BJ (cell line): ENCODE measurements at regions not wholly inside any gene's neighbourhood (a gene's known extent, or its start where the extent isn't known, plus 50 kb on each side); places are given as distances from the start of the nearest gene placed in this dataset.
"Not testable (repeated sequence)": the region's sequence is repeated elsewhere in the genome, so short reads cannot be mapped to it uniquely, and the experiment has no call there.

Experiments used
- CTCF ChIA-PET: fragments of 350-600 bp; formaldehyde crosslinking; extraction: SDS; loops from one replicate; lab custom pipeline; 2021; ENCODE audit warnings: antibody characterized with exemption, inconsistent platforms; lab: Yijun Ruan, JAX
- POLR2A ChIA-PET: fragments of 300-600 bp; sonication (Branson Sonifier 250); formaldehyde crosslinking; extraction: SDS; loops from one replicate; lab custom pipeline; 2021; ENCODE audit warnings: antibody characterized with exemption; lab: Charles Lee
- DNase-seq: peaks from one replicate; pipeline ENCODE4 v3.0.0-alpha.2; 2011; ENCODE audit warnings: low read depth
- H3K27me3 ChIP-seq: 2 replicates; pipeline ENCODE4 v1.6.0; 2011; ENCODE audit warnings: low read length; ENCODE audit not compliant: control insufficient read depth, insufficient read depth
- H3K36me3 ChIP-seq: 2 replicates; pipeline ENCODE4 v1.5.1; 2011; ENCODE audit warnings: low read length; ENCODE audit not compliant: control insufficient read depth, insufficient read depth
- H3K4me3 ChIP-seq: 2 replicates; pipeline ENCODE4 v1.5.1; 2011; ENCODE audit warnings: low read depth, mild to moderate bottlenecking, control low read depth, low read length
- TF ChIP-seq, protein P1 (sequence below): IDR thresholded peaks from 2 replicates; pipeline ENCODE4 v1.5.1; 2011; ENCODE audit warnings: low read depth, mild to moderate bottlenecking, control low read depth, inconsistent platforms, low read length, moderate library complexity; ENCODE audit not compliant: insufficient read depth

DNA sequence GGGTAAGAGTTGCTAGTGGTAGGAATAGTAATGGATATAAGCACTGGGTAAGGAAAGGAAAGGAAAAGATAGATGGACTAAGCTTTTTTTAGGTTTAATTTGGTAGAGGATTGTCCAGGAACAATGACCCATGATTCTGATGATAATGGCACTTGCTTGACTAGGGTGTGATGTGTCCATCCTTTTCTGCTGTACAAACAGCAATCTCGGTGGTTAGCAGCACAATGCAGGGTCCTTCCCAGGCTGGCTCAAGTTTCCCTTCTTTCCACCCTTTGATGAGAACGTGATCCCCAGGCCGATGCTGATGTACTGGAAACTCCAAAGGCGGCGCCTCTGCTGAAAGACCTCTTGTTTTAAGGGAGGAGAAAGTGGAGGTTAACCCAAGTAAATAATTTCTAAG is 105.3 kb downstream of the TMEM167A start:
- Histone ChIP-seq H3K36me3 (no peaks in the 10 kb centered on the region), H3K27me3 (no peaks in the 10 kb centered on the region), H3K4me3 (no peak overlapping the region)
- no peak for DNase-seq
- ChIA-PET CTCF (no interaction called here), POLR2A (no interaction called here)
- TF ChIP-seq, protein P1, sequence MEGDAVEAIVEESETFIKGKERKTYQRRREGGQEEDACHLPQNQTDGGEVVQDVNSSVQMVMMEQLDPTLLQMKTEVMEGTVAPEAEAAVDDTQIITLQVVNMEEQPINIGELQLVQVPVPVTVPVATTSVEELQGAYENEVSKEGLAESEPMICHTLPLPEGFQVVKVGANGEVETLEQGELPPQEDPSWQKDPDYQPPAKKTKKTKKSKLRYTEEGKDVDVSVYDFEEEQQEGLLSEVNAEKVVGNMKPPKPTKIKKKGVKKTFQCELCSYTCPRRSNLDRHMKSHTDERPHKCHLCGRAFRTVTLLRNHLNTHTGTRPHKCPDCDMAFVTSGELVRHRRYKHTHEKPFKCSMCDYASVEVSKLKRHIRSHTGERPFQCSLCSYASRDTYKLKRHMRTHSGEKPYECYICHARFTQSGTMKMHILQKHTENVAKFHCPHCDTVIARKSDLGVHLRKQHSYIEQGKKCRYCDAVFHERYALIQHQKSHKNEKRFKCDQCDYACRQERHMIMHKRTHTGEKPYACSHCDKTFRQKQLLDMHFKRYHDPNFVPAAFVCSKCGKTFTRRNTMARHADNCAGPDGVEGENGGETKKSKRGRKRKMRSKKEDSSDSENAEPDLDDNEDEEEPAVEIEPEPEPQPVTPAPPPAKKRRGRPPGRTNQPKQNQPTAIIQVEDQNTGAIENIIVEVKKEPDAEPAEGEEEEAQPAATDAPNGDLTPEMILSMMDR, result no peak

DNA sequence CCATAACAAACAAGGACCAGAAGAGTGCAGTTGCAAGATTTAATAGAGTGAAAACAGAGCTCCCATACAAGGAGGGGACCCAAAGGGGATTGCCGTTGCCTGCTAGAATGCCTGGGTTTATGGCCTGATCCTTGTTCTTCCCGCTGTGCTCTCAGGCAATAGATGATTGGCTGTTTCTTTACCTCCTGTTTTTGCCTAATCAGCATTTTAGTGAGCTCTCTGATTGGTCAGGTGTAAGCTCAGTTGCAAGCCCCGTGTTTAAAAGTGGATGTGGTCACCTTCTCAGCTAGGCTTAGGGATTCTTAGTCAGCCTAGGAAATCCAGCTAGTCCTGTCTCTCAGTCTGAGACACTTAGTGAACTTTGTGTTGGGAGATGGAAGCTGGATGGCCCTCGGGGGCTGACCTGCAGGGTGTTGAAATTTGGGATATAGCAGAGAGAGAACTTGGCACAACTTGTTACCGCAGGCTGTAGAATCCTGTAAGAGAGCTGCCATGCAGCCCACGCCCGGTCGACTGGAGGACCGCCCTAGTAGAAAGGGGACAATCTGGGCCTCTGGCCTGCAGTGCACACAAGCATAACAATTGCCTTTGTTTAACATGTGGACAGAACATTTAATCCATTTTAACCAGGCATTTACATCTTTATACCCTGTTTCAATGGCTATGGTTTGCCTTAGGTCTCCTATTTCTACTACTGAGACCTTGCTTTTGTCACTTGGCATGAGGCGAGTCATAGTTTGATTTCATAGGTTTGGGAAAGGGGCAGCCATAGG is 106.0 kb downstream of the TMEM167A start:
- H3K4me3 ChIP-seq, CTCF ChIA-PET, POLR2A ChIA-PET, H3K27me3 ChIP-seq, H3K36me3 ChIP-seq, DNase-seq: not testable (repeated sequence)

DNA sequence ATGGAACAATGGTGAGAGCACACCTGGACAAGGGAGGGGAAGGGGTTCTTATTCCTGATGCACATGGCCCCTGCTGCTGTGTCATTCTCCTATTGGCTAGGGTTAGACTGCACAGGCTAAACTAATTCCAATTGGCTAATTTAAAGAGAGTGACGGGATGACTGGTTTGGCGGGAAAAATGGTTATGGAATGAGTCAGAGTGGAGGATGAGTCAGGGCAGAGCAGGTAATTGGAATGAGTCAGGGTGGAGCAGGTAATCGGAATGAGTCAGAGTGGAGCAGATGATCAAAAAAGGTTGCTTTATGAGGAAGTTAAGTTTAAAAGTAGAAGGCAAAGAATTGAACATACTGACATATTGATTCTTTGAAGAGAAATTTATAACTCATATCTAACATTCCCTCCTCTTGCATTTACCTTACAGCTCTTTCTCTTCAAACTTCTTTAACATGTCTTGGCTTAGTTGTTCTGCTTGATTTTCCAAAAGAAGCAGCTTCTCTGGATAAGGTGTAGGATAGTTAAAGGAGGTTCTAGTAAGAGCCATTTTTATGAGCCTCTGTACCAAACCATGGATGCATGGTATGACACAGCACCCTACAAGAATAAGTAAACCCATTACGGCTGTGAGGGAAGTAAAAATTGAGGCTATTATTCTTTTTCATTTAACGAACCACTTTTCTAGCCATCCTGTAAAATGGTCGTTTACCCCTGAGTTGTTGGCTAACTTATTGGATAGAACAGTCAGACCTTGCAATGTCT is 107.8 kb downstream of the TMEM167A start:
- POLR2A ChIA-PET, DNase-seq, H3K4me3 ChIP-seq, H3K36me3 ChIP-seq, H3K27me3 ChIP-seq, CTCF ChIA-PET: not testable (repeated sequence)

DNA sequence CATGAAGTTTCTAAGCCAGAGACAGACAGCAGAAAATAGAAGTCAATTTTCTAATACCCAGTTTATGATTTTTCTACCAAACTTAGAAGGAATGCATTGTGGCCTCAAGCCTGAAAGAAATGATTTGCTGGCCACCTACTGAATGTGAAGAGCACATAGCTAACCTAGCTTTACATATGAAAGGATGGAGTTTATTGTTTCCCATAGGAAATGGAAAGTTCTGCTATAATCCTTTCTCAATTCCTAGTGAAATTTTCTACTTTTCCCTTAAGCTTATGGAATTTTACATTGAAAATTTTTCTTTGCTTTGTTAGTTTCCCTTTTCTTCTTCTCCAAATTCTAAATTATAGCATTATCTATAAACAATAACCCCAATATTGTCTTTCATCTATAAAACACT is 110.1 kb downstream of the TMEM167A start:
- H3K27me3 ChIP-seq, result no peaks in the 10 kb centered on the region
- no peak for DNase-seq
- CTCF ChIA-PET, result interaction anchor here (0.7 kb wide), 1 partner anchor 10 kb away, joined by 3 read pairs; no protein-coding TSS in a partner anchor
- TF ChIP-seq, protein P1, result no peak
- H3K4me3 ChIP-seq, result no peak overlapping the region
- POLR2A ChIA-PET, result no interaction called here
- H3K36me3 ChIP-seq, result no peaks in the 10 kb centered on the region

DNA sequence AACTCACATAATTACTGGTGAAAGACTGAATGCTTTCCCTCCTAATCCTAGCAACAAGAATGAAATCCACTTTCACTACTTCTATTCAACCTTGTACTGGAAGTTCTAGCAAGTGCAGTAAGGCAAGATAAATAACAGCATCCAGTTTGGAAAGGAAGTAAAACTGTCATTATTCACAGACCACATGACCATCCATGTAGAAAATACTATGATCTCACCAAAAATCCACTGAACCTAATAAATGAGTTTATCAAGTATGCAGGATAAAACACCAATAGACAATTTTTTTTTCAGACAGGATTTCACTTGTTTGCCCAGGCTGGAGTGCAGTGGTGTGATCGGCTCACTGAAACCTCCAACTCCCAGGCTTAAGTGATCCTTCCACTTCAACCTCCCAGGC is 117.7 kb downstream of the TMEM167A start:
- no peaks in the 10 kb centered on the region for H3K36me3 ChIP-seq
- ChIA-PET POLR2A (no interaction called here), CTCF (no interaction called here)
- TF ChIP-seq, protein P1, result no peak
- H3K4me3 ChIP-seq, result no peak overlapping the region
- DNase-seq, result no peak
- no peaks in the 10 kb centered on the region for H3K27me3 ChIP-seq

DNA sequence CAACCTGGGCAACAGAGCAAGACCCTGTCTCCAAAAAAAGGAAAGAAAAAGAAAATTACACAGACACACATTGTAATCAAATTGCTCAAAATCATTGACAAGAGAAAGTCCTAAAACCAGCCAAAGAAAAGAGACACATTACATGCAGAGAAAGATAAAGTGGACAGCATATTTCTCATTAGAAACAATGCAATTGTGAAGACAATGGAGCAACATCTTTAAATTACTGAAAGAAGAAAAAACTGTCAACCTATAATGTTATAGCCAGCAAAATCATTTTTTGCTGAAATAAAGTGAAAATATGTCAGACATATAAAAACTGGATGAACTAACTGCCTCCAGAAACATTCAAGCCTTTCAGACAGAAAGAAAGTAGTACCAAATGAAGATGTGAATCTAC is 120.6 kb downstream of the TMEM167A start:
- TF ChIP-seq, protein P1, result no peak
- POLR2A ChIA-PET, result no interaction called here
- CTCF ChIA-PET, result no interaction called here
- no peaks in the 10 kb centered on the region for H3K27me3 ChIP-seq
- no peaks in the 10 kb centered on the region for H3K36me3 ChIP-seq
- H3K4me3 ChIP-seq, result no peak overlapping the region
- DNase-seq, result no peak
